BJ (cell line): ENCODE measurements at regions not wholly inside any gene's neighbourhood (a gene's known extent, or its start where the extent isn't known, plus 50 kb on each side); places are given as distances from the start of the nearest gene placed in this dataset.

Experiments used
- CTCF ChIA-PET: fragments of 350-600 bp; formaldehyde crosslinking; extraction: SDS; loops from one replicate; lab custom pipeline; 2021; ENCODE audit warnings: antibody characterized with exemption, inconsistent platforms; lab: Yijun Ruan, JAX
- POLR2A ChIA-PET: fragments of 300-600 bp; sonication (Branson Sonifier 250); formaldehyde crosslinking; extraction: SDS; loops from one replicate; lab custom pipeline; 2021; ENCODE audit warnings: antibody characterized with exemption; lab: Charles Lee
- DNase-seq: peaks from one replicate; pipeline ENCODE4 v3.0.0-alpha.2; 2011; ENCODE audit warnings: low read depth
- H3K27me3 ChIP-seq: 2 replicates; pipeline ENCODE4 v1.6.0; 2011; ENCODE audit warnings: low read length; ENCODE audit not compliant: control insufficient read depth, insufficient read depth
- H3K36me3 ChIP-seq: 2 replicates; pipeline ENCODE4 v1.5.1; 2011; ENCODE audit warnings: low read length; ENCODE audit not compliant: control insufficient read depth, insufficient read depth
- H3K4me3 ChIP-seq: 2 replicates; pipeline ENCODE4 v1.5.1; 2011; ENCODE audit warnings: low read depth, mild to moderate bottlenecking, control low read depth, low read length
- TF ChIP-seq, protein P1 (sequence below): IDR thresholded peaks from 2 replicates; pipeline ENCODE4 v1.5.1; 2011; ENCODE audit warnings: low read depth, mild to moderate bottlenecking, control low read depth, inconsistent platforms, low read length, moderate library complexity; ENCODE audit not compliant: insufficient read depth

DNA sequence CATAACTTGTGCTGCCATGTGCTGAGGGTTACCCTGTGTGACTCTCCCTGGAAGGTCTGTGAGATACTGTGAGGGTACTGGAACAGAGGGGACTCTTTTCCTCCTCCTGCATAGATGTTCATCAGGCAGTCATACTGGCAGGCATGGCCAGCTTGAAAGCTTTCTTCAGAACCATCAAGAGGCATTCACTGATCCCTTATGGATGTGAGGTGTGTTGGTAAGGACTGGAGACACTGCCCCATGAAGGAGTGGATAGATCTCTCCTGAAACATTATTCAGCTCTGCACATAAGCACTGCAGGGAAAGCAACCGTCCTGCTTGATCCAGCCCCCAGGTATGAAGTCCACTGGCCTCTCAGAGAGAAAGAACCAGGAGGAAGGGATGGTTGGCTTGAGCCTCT, 176.6 kb upstream of the ARL4C start:
- Histone ChIP-seq H3K4me3 (no peak overlapping the region), H3K36me3 (no peaks in the 10 kb centered on the region), H3K27me3 (no peaks in the 10 kb centered on the region)
- no peak for DNase-seq
- TF ChIP-seq, protein P1, sequence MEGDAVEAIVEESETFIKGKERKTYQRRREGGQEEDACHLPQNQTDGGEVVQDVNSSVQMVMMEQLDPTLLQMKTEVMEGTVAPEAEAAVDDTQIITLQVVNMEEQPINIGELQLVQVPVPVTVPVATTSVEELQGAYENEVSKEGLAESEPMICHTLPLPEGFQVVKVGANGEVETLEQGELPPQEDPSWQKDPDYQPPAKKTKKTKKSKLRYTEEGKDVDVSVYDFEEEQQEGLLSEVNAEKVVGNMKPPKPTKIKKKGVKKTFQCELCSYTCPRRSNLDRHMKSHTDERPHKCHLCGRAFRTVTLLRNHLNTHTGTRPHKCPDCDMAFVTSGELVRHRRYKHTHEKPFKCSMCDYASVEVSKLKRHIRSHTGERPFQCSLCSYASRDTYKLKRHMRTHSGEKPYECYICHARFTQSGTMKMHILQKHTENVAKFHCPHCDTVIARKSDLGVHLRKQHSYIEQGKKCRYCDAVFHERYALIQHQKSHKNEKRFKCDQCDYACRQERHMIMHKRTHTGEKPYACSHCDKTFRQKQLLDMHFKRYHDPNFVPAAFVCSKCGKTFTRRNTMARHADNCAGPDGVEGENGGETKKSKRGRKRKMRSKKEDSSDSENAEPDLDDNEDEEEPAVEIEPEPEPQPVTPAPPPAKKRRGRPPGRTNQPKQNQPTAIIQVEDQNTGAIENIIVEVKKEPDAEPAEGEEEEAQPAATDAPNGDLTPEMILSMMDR, result no peak
- ChIA-PET CTCF (interaction anchor here (1.0 to 1.9 kb wide), 3 partner anchors 12 to 370 kb away, joined by 3 to 4 read pairs (median 3); no protein-coding TSS in a partner anchor), POLR2A (no interaction called here)

DNA sequence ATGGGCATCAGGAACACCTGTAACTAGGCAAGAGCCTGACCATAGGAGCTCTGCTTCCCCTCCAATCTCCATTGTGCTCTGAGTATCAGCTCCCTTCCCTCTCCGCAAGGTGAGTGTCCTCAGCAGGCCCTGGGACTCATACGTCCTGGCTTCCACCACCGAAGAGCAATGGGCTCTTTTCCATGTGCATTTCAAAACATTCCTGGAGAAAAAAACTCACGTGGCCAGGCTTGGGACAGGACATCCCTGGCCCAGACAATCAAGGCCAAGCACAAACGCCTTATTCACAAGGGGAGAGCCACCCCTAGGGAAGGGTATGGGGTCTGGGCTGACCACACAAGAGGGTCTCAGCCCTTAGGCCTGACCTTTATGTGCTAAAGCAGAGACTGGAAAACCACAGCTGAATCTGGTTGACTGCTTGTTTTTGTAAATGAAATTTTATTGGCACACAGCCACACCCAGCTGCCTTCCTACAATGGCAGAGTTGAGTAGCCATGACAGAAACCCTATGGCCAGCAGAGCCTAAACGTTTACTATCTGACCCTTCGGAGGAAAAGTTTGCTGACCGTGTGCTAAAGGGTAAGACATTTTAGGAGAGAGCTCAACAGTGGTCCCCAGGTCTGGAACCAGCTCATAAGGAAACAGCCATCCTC, 175.7 kb upstream of the ARL4C start:
- Histone ChIP-seq H3K36me3 (no peaks in the 10 kb centered on the region), H3K4me3 (no peak overlapping the region), H3K27me3 (no peaks in the 10 kb centered on the region)
- no peak for DNase-seq
- ChIA-PET POLR2A (no interaction called here), CTCF (interaction anchor here (1.9 kb wide), 1 partner anchor 11 kb away, joined by 4 read pairs; no protein-coding TSS in a partner anchor)
- TF ChIP-seq, protein P1, result no peak

DNA sequence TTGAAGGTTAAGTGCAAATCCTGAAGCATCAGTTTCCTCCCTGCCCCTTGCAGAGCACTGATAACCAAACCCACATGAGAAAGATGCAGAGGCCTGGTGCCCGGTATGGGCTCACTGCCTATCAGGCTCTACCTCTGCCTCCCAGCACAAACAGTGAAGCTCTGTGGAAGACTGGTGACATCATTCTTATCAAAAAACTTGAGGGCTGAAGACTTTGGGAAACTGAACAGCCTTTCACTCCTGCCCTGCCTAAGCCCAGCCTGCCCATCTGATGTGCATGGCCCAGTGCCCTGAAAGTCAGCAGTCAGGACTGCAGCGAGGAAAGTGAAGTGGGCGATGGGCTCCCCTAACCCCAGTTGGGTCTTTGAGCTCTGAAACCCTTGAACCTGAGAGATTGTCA, 174.8 kb upstream of the ARL4C start:
- no peaks in the 10 kb centered on the region for H3K27me3 ChIP-seq
- POLR2A ChIA-PET, result no interaction called here
- CTCF ChIA-PET, result interaction anchor here (1.2 to 1.6 kb wide), 2 partner anchors 282 to 436 kb away, joined by 3 read pairs; no protein-coding TSS in a partner anchor
- DNase-seq, result no peak
- no peak overlapping the region for H3K4me3 ChIP-seq
- TF ChIP-seq, protein P1, result no peak
- no peaks in the 10 kb centered on the region for H3K36me3 ChIP-seq

DNA sequence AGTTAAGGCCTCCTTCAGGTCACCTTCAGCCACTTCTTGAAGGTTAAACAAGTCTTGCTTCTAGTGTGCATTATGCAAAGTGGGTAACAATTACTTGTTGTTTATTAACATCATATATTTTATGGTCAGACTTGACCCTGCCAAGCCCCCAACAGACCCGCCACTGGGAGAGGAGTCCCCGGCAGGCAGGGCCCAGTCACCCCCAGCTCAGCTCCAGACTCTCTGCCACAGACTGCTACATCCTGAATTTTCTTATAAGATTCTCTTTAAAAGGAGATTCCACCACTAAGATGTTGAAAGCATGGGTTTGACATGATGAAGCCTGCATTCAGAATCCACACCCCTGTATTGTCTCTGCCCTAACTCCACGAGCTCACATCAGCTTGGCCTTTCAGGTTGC, 174.3 kb upstream of the ARL4C start:
- H3K4me3 ChIP-seq, result no peak overlapping the region
- no peak for DNase-seq
- H3K27me3 ChIP-seq, result no peaks in the 10 kb centered on the region
- ChIA-PET POLR2A (no interaction called here), CTCF (interaction anchor here (1.2 to 1.6 kb wide), 2 partner anchors 283 to 436 kb away, joined by 3 read pairs; no protein-coding TSS in a partner anchor)
- no peaks in the 10 kb centered on the region for H3K36me3 ChIP-seq
- TF ChIP-seq, protein P1, result no peak

DNA sequence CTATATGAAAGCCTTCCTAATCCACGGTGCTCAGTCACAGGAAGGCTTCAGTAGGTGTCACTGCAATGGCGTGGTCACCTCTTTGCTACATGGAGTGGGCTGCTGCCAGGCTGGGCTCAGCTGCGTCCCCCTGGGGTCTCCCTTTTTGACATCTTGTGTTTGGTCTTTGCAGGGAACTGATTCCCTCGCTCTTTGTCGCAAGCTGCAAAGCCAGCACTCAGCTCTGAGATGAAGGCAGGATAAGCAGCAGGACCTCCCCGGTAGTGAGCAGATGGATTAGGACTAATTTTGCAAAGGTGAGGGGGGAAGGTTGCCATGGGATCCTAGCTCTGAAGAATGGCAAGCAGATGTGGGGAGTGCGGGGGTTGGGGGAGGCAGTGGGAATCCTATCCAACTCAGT, 173.9 kb upstream of the ARL4C start:
- H3K27me3 ChIP-seq, result no peaks in the 10 kb centered on the region
- H3K36me3 ChIP-seq, result no peaks in the 10 kb centered on the region
- POLR2A ChIA-PET, result no interaction called here
- no peak for DNase-seq
- H3K4me3 ChIP-seq, result no peak overlapping the region
- CTCF ChIA-PET, result interaction anchor here (1.2 to 2.2 kb wide), 3 partner anchors 14 to 437 kb away, joined by 3 to 8 read pairs (median 3); no protein-coding TSS in a partner anchor
- TF ChIP-seq, protein P1, result no peak
